ENCODE measurements at regions not wholly inside any gene's neighbourhood (a gene's known extent, or its start where the extent isn't known, plus 50 kb on each side); places are given as distances from the start of the nearest gene placed in this dataset.

DNA sequence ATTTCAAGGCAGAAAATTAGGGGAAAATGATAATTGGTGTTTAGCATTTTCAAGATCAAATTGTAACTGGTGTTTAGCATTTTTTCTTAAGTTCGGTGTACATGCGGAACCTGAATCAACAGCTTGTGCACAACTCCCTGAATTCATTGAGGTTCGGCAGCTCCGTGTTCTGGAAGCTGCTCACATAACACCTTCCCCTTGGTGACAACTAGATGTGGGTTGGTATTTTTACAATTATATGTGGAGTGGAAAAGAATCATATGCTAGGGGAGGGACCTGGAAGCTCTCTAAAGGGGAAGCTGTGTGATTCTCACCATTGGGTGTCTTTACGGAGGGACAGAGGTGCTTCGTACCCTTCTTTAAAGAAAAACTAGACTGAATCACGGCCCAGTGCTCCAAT, 199.0 kb upstream of the MTNR1B start:
- no peak for DNase-seq

- DNase-seq, result no peak
Measured at GRCh38 chr11:92770981-92771380, 198.5 kb upstream of the MTNR1B start.

DNA sequence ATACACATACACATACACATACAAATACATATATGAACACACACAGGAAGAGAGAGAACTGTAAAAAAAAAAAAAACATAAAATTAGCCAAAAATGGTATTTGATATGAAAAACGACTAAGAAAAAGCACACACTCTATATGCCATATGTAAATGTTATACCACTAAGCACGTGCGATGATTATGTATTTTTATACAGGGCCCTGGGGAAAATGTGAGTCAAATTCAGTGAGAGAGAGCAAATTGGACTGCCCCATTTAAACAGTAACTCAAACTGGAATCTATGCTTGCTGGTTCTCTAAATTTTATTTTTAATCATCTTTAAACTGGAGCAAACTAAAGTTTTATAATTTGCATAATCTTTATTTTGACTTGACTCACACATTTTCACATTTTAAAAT, 197.8 kb upstream of the MTNR1B start:
- DNase-seq, result no peak

DNA sequence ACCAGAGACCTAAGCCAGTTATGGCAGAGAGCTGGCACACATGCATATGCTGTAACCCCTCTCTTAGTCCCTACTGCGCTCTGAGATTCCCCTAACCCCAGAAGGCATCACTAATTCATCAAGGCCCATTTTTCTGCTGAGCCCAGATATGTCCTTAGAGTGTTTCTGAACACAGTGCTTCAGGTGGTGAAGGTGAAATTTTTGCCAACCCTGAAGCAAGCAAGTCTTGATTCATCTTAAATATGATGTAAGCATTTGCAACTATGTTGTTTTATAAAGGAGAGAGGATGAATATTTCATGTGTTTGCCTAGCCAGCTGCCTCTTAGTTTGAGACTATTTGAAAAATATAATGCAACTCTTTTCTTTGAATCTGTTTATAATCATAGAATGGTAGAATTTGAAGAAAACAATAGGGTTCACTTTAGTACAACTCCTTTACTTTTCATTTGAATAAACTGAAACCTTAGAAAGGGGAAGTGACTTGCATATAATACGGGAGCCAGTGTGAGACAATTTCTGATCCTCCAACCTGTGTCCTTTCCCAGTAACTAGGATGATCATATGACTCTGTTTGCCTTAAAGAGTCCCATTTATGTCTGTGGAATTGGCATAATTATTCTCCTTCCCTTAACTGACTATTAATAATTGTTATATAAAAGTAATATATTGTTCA, 194.3 kb upstream of the MTNR1B start:
- peak; percentile 19 for DNase-seq

DNA sequence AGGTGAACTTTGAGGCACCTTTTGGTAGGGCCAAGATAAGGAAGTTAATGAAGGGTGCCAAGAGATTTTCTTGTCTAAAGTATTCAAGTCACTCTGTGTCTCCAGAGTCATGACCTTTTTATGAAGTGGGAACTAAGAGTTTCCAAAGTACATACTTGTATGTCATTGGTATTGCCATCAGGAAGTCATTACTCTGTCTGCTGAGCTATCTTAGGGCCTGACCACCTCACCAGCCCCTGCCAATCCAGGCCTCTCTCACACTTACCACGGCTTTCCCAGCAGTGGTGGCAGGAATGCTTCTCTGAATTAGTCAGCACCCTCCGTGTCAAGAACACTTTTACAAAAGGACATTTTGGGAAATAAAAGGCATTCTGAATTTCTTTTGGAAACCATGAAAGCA, 192.8 kb upstream of the MTNR1B start:
- no peak for DNase-seq

GRCh38 chr11:92779746-92780145, 189.7 kb upstream of the MTNR1B start:
- DNase-seq, result no peak

DNA sequence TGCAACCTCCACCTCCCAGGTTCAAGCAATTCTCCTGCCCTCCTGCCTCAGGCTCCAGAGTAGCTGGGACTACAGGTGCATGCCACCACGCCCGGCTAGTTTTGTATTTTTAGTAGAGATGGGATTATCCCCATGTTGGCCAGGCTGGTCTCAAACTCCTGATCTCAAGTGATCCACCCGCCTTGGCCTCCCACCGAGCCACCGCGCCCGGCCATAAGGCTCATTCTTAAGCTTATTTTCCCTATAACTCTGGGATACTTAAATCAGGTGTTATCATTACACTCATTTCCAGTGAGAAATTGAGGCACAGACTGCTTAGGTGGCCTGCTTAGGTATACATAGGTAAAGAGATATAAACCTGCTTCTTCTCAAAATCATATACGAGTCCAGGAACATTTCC, 188.3 kb upstream of the MTNR1B start:
- no peak for DNase-seq

DNA sequence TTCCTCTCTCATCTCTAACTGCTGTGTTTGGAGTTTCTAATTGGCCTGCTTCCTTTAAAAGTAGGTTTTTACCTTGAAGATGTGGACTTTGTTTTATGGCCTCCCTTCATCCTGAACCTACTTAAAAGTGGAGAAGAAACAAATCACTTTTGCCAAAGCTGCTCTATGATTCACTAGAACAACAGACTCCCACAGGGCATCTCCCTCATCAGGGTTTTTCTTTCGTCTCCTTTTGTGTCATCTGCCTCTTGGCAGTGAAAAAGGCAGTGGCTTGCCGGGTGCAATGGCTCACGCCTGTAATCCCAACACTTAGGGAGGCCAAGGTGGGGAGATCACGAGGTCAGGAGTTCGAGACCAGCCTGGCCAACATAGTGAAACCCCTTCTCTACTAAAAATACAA, 186.6 kb upstream of the MTNR1B start:
- no peak for DNase-seq

DNA sequence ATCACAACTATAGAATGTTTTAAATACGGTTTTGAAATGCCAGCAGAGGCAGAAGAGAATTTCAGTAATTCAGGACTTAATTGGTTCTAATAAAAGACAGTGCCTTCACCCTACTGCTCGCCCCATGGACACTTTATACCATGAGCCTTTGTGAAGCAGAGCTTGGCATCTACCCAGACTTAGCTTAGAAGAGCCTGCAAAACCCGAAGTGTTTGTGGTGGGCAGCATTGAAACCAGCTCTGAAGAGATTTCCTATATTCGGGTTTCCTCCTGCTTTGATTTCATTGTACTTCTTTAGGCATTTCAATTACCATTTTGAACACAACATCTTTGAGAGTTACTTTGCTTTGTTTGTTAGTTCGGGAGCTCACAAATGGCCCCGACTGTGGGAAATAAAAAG, 185.1 kb upstream of the MTNR1B start:
- DNase-seq, result no peak

DNA sequence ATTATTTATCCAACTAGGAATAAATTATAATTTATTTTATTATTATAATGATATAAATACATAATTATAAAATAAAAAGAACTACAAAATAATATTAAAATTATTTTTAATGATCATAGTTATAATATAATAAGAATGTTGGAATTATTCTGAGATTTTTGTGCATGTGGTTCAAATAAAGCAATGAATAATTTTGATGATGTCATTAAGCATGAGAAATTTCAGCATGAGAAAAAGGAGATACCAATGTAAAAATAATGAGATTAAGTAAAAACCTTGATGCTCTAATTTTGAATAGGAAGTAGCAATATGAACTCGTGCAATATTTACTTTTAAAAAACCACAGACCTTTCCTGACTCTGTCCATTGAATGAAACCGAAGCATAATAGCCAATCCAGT, 181.8 kb upstream of the MTNR1B start:
- DNase-seq, result no peak

DNA sequence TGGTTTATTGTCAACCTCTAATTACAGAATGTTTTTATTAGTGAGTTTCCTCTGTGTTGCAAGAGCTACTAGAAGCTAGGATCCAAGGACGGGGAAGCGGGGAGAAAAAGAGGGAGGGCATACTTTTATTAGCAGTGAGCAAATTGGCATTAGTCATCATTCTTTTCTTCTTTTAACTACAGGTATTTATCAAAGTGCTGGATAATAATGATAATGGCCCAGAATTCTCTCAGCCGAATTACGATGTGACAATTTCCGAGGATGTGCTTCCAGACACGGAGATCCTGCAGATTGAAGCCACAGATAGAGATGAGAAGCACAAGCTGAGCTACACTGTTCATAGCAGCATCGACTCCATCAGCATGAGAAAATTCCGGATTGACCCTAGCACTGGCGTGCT, 179.7 kb upstream of the MTNR1B start:
- no peak for DNase-seq

DNA sequence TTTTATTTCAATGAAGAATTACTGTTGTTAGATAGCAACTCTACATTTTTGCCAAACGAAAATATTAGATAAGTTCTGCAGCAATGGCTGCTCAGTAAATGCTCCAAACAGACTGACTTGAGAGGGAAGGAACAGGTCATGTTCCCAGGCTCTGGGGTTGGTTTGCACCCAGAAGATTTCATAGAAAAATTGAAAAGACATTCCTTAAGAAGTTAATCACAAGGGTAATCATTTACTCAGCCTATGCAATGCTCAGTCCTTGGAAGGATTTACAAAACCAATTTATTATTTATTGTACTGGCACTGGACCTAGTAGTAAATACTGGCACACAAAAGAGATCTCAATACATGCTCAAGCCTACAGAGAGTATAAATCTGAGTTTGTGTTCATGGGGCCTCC, 179.1 kb upstream of the MTNR1B start:
- DNase-seq, result no peak

DNA sequence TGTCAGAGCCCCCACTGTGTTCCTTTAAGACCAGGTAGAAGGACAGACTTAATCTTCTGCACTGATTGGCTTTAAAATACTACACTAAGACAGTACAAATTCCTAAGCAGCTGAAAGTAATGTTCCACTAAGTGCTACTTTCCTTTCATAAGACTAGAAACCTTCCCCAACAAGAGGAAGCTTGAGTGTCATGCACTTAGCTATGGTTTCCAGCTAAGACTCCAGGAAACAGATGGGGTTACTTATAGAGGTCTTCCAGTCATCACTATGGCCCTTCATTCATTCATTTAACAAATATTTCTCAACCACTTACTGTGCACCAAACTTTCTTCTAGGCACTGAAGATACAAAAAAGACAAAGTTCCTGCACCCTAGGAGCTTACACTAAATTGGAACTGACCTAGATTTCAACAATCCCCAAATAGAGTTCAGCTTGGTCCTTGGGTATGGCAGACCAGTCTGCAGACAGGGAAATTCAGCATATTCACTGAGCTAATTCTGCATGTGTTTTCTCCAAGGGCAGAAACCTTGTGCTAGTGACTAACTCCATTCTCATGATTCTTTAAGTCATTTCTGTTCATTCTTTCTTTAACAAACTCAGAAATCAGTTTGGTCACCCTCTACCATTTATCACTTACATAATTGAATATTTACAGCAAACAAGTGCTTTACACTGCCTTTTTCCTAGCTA, 178.4 kb upstream of the MTNR1B start:
- peak; percentile 13 for DNase-seq

GRCh38 chr11:92791886-92792285, 177.6 kb upstream of the MTNR1B start:
- no peak for DNase-seq

DNA sequence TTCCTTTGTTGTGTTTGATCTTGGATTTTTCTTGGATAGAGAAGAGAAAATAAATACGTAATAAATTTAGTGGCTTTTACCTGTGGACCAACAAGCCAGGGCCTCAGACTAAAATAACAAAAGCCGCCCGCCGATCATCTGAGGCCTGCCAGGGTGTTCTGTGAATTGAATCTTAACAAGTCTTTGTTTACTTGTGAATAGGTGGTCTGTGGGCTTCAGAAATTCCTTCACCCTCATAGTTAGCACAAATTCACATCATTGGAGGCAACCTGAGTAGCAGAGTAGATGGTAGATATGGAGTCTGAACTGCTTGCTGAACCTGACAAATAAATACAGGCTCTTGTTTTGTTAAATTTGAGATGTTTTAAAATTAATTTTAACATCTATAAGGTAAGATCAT, 176.3 kb upstream of the MTNR1B start:
- DNase-seq, result no peak

DNA sequence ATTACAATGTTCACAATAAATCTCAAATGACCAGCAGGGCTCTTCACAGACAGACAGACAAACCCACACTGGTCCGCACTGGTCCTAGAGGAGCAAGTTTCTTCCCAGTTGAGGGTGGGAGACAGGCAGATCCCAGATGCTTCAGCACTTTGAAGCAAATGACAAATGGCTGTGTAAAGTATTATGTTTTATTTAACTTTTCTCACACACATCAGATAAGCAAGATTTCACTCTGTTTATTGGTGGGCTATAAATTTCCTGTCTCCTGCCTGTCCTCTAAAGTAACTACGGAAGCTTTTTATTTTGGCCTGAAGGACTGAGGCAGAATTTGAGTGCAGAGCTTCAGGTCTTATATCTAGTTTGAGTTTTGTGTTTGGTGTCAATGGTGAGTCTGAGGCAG, 174.7 kb upstream of the MTNR1B start:
- DNase-seq, result no peak

- DNase-seq, result no peak
Measured at GRCh38 chr11:92796744-92797143, 172.7 kb upstream of the MTNR1B start.

DNA sequence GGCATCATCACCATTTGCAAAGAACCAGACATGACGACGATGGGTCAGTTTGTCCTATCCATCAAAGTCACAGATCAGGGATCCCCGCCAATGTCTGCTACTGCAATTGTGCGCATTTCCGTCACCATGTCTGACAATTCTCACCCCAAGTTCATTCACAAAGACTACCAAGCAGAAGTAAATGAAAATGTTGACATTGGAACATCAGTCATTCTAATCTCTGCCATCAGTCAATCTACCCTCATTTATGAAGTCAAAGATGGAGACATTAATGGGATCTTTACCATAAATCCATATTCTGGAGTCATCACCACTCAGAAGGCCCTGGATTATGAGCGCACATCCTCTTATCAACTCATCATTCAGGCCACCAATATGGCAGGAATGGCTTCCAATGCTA, 171.6 kb upstream of the MTNR1B start:
- no peak for DNase-seq

- no peak for DNase-seq
Measured at GRCh38 chr11:92801685-92802084, 167.8 kb upstream of the MTNR1B start.

GRCh38 chr11:92802644-92803043, 166.8 kb upstream of the MTNR1B start:
- no peak for DNase-seq

DNA sequence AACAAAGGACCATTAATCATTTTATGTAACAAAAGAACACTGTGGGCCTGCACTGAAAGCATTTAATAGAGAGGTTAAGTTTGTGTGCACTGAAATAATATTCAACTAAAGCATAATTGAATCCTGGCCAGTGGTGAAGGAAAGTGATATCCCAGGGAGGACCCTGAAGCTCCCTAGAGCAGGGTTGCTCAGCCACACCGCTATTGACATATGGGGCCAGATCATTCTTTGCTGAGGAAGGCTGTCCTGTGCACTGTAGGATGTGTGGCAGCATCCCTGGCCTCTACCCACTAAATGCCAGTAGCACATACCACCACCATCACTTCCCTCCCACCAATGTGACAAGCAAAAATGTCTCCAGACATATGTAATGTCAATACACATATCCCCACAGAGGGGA, 166.1 kb upstream of the MTNR1B start:
- no peak for DNase-seq

DNA sequence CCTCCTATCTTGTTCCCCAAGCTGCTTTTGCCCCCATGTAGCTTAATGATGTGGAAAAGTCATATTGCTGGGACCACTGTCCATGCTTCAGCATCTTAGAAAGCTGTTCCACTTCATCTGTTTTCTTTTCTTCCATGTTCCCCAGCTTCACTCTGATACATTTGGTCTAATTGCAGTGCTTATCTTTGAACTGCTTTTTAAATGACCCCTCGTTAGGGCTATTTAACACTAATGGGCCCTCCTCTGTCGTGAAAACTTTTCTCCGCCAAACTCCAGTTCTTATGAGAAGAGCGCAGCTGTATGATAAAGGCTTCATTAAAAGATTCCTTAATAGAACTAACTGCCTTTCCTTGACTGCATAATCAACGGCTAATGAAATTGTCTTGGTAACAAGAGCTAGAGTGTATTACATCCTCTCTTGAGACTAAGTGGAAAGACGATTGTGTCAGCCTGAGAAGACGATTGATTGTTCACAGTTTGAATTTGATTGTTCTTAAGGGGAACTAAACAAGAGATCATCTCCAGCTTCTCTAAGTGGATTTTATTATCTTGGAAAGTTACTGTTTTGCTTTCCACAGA, 165.0 kb upstream of the MTNR1B start:
- DNase-seq, result no peak

DNA sequence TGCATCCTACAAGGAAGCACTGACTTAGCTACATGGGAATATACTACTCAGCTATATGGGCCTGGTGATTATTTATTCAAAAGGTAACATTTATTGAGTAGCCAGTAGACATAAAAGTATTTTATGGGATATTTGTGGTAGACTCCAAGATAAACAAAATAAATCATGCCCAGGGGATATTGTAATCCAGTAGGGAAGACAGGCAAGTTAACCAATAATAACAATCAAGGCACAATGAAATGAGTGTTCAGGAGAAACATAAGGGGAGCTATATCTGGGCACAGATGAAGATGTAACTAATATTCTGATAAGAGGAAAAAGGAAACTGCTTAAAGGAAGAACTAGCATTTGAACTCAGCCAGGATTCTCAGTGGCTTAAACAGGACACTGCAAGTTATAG, 161.4 kb upstream of the MTNR1B start:
- DNase-seq, result no peak

- DNase-seq, result no peak
Measured at GRCh38 chr11:92810423-92811064, 158.9 kb upstream of the MTNR1B start.
